HG02588 (cell line): ENCODE measurements at regions not wholly inside any gene's neighbourhood (a gene's known extent, or its start where the extent isn't known, plus 50 kb on each side); places are given as distances from the start of the nearest gene placed in this dataset.
"Not testable (repeated sequence)": the region's sequence is repeated elsewhere in the genome, so short reads cannot be mapped to it uniquely, and the experiment has no call there.

Experiments
- ATAC-seq: cut with Tn5 transposase; IDR thresholded peaks from one replicate; pipeline ENCODE4 v1.9.1; 2021; ENCODE audit warnings: mild to moderate bottlenecking, moderate library complexity; ENCODE audit not compliant: unreplicated experiment

DNA sequence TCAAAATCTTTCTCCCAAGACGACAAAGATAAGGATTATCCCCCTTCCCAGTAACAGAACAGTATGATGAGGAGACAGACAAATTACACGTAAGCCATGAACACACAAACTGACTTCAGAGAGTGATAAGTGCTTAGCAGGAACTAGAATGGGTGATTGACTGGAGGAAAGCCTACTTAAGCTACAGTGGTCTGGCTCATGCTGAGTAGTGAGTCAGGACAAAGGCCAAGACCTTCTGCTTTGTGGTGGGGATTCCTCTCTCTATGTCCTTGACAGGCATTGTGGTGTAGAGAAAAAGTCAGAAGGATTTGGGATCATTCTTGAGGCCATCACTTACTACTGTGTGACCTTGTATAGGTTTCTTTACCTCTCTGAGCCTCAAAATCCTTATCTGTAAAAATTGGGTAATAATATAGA is 381.9 kb upstream of the CCL2 start:
- ATAC-seq: no peak

DNA sequence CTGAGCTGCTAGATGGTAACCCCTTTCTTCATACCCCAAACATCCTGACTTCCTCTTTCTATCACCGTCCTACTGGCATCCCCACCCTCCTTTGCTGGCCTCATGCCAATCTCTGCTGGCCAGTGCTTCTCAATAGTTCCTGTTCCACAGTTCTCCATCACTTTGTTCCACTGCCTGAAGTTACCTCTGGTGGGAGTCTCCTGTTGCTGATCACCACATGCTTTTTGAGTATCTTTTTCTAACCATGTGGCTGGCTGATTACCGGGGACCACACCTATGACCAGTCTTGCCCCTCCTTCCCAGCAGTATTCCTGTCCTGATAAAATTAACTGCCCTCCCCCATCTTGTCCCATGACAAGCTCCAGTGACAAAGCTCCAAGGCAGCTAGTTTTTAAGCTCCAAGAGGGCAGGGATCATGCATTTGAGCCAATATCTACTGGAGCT is 380.4 kb upstream of the CCL2 start:
- no peak for ATAC-seq

DNA sequence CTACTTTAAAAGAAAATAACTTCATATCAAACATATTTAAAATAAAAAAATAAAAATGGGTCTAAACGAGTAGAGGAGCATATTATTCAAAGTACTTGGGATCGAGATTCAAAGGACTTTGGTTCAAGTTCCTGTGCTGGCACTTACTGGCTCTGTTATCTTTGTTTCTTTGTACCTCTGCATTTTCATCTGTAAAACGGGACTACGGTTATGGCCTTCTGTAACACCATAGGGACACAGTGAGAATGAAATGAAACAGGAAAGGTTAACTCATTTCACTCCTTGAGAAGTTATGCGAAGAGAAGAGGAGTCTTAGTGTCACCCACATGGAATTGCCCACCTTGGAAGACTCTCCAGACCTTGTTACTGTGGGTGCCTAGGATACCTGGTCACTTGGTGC is 379.1 kb upstream of the CCL2 start:
- no peak for ATAC-seq

DNA sequence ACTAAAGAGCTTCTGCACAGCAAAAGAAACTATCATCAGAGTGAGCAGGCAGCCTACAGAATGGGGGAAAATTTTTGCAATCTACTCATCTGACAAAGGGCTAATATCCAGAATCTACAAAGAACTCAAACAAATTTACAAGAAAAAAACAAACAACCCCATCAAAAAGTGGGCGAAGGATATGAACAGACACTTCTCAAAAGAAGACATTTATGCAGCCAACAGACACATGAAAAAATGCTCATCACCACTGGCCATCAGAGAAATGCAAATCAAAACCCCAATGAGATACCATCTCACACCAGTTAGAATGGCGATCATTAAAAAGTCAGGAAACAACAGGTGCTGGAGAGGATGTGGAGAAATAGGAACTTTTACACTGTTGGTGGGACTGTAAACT is 372.8 kb upstream of the CCL2 start:
- not testable (repeated sequence) for ATAC-seq

DNA sequence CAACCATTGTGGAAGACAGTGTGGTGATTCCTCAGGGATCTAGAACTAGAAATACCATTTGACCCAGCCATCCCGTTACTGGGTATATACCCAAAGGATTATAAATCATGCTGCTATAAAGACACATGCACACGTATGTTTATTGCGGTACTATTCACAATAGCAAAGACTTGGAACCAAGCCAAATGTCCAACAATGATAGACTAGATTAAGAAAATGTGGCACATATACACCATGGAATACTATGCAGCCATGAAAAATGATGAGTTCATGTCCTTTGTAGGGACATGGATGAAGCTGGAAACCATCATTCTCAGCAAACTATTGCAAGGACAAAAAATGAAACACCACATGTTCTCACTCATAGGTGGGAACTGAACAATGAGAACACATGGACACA is 372.4 kb upstream of the CCL2 start:
- ATAC-seq: not testable (repeated sequence)

DNA sequence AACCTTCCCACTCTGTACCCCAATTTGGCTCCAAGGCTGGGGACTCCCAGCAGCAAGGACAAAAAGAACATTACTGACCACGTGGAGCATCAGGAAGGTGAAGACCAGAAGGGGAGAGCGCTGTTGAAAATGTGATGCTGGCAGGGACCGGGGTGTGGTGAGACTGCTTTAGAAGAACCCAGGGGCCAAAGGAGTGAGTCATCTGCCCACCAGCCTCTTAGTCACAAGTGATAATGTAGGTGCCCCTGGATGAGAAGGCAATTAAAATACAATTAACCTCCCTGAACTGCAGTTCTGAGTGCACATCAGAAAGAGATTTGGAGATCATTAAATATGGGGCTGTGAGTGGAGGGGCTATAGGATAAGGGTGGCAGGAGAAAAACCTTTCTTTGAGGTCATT is 366.6 kb upstream of the CCL2 start:
- ATAC-seq: no peak

DNA sequence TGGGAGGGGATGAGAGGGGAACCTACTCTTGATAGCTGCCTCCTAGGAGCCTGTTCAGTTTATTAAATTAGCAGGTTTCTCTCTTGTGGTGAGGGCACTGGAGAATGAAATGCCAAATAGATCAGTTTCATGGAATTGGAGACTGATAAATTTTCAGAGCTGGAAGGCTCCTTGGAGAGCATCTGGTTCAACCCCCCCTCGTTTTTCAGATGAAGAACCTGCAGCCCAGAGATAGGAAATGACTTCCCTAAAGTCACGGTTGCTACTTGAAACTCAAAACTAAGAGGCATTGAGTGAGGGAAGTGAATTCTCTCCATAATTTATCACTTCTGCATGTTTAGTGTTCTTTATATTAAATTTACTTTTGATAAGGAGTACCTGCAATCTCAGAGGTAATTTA is 366.0 kb upstream of the CCL2 start:
- ATAC-seq: no peak

DNA sequence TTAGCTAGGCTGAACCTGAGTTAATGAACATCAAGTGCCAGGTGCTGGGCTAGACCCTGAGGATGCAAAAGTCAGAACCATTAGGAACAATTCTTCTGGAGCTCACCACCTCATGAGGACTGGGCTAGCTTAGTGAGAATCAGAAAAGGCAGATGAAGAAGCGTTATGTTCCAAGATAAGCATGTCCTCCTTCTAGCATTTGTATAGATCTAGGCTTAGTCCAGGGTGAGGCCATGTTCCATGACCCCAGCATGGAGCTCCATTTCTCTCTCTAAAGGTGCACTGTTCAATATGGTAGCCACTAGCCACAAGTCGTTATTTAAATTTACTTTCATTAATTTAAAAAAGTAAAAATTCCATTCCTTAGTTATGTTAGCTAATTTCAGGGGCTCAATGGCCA is 365.3 kb upstream of the CCL2 start:
- no peak for ATAC-seq

DNA sequence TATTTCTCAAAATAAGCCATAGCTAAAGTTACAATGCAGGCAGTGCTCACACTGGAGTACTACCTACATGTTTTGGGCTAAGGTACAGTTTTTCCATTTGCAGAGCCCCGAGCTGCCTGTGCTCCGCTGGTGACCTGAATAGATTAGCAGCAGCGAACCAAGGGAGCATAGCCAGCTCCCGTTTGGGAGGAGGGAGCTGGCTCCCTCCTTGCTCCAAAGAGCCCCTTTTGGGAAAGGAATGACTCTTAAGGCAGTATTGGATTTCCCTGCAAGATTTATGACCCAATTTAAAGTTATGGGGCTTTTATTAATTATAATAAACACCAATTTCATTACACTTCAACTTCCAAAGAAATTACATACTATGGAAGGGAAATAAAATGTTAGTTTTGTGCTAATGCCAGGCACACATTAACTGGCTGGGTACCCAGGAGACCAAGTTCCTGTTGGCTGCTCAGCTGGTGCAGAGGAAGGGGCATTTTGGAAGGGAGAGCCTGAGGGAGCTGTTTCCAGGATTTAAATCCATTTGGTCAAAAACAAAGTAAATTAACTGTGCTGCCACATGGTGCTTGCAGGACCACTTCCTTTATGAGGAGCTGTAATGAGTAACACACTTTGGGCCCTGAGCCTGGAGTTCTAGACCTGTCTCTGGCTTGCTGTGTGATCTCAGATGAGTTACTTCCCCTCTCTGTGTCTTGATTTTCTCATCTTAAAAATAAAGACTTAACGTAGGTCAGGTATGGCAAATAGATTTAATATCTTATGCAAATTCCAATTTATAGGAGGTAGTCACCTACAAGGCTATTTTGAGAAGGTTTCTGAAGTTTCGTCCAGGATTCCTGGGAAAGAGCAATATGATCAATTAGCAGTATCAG is 362.1 kb upstream of the CCL2 start:
- no peak for ATAC-seq

DNA sequence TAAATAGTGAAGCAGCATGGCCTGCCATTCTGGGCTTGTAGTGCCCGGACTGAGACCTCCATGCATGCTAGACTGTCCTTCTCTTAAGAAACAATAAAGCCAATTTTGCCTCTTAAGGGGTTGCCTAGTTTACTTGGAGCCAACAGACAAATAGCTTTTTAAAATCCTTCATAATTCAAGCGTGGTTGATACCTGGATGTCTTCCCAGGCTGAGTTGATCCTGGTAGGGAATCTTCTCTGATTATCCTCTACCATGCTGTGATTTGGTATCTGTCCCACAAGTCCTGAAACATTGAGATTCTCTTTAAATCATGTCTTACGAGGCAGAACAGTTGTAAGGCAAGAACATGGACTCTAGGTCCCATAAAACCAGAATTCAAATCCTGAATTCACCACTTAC is 359.6 kb upstream of the CCL2 start:
- ATAC-seq: no peak

DNA sequence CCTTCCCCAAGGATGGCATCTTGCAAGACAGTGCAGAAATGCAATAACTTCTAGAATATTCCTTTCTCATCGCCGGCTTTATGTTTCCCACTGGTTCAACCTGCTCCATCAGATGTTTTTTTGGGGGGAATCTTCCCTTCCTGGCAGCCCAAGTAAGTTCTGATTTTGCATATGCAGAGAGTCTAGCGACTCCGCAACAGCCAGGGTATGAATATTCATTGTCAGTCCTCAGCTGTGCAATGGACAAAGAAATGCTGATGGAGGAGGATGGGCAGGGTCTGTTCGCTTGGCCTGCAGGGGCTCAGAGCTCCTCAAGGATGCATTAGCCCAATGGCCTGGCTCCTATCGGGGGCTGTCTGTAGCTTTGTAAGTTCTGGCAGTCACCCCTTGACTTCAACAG is 358.8 kb upstream of the CCL2 start:
- ATAC-seq: no peak

DNA sequence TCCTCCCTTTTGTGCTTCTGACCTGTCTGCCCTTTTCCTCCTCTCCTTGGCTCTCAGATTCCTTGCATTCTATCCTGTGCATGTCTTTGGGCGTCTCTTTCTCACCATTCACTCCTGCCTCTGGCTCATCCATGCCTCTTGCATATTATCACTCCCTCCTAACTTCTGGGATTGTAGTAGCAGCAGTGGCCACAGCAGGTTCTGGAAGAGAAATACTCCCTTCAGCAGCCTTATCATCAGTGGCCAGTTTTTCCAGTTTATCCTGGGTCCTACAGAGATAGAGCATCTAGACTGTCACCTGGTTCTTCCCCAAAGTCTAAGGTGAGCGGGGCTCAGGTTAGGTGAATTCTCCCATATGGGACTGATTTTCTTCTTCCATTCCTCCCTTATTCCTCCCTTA is 354.0 kb upstream of the CCL2 start:
- no peak for ATAC-seq

DNA sequence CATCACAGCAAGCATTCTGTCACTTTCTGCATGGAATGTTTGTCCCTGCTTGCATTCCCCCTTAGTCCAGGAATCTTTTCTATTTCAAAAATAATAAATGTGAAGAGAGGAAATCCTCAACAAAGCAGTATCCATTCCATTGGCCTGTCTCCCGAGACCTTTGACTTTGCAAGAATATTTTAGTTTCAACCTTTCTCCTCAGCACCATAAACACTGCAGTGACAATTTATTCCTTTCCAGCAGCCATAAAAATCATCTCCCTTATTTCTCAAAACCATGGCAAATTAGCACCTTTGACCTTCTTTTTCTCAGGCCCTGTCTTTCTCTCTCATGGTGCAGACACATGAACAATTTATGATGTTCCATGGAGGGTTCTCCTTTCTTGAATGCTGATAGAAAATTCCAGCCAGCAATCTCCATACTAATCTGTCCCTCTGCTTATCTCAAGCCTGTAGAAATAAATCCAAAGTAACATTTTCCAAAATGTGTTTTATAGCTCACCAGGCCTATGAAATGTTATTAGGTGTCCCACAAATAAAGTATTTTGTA is 352.1 kb upstream of the CCL2 start:
- ATAC-seq: no peak

DNA sequence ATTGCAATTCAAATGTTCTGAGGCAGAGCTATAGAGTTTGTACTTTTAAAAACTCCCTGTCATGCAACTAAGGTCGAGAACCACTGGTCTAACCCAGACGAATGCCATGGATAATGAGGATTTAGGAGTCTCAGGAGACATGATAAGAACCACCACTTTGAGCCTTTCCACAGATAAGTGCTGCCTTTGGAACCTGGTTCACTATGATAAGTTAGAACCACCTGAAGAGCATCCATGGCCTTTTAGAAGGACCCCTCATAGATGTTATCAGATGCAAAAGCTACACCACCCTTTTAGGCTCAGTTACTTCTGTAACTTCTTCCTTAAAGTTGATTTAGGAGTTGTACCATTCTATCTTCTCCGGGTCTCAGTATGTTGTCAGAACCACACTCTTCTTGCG is 350.6 kb upstream of the CCL2 start:
- ATAC-seq: no peak

DNA sequence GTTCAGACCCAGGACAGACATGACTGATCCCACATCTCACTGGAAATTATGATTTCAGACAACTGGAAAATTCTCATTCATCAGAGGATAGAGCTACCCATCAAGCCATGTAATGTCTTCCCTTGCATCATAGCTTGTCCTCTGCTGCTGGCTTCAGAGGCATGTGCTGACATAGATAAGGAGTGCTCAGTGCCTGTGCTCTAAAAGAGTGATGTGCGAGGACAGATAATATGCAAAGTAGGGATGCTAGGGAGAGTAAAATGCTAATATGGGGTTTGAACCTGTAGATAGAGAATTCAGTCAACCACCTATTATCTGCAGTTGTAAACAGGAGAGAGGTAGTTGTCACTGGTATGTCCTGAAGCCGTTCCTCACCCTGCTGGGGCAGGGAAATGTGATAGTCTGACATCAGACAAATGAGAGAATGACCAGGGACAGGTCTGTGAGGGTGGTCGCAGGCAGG is 349.7 kb upstream of the CCL2 start:
- ATAC-seq: no peak

DNA sequence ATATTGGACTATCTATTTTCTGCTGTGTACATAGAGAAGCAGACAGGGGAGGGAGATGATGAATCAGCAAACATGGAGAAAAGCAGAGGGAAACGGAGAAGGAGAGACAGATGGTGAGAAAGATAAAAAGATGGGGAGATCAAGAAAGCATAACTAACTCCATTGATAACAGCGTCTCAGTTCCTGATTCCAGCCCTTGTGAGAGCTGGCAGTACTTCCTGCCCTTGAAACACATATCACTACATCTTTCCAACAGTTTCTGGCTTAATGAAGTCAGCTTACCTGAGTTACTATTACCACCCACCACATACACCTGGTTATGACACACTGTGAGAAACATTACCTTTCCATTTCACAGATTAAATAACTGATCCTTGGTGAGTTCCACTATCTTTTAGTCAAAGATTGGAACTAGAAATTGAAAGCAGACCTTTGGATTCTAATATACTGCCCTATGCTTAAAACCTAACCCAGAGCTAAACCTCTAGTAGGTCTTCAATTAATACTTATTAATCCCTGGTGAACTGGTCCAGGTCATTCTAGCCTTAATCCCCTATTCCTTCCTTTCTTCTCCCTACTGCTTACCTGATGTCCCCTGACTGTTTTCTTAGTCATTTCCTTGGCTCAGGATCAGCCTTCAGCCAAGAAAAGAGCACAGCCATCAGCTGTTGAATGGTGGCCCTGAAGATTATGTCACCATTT is 346.6 kb upstream of the CCL2 start:
- no peak for ATAC-seq

DNA sequence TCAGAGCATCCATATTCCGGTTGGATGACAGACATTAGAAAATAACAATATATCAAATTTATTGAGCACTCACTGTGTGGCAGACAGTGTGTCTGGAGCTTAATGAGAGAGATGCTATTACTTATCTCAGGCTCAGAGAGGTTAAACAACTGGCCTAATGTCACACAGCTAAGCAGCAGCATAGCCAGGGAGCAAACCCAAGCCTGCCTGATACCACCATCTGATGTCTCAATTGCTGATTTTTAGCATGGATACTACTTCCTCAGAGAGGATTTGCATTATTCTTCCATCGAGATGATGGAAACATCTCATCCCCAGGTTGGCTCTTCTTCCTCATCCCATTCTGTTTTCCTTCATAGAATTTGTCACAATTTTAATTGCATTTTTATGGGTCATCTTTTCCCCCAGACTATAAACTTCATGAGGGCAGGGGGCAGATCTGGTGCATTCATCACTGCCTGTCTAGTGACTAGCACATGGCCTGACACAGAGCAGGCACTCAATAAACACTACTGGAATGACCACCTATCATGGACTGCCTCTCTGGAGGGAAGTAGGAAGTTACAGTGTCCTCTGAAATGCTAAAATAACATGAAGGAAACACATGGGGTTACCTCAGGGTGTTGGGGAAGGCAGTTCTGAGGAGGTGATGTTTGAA is 344.8 kb upstream of the CCL2 start:
- ATAC-seq: no peak

DNA sequence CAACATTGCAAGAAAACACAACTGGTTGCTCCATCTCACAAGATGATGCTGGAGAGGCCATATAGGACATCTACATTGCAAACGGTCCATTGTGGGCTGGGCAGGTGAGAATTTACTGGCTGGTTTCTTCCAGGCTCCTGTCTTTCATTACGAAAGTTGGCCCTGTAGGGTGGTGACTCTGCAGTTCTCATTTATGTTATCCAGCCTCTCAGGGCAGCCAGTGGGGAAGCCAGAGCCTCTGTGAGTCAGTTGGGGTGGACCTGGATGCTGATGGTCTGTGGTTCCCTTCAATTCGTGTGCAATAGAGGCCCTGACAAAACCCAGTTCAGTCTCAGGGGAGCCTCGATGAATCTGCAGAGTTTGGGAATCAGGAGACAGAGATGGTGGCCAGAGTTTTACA is 341.0 kb upstream of the CCL2 start:
- ATAC-seq: no peak

DNA sequence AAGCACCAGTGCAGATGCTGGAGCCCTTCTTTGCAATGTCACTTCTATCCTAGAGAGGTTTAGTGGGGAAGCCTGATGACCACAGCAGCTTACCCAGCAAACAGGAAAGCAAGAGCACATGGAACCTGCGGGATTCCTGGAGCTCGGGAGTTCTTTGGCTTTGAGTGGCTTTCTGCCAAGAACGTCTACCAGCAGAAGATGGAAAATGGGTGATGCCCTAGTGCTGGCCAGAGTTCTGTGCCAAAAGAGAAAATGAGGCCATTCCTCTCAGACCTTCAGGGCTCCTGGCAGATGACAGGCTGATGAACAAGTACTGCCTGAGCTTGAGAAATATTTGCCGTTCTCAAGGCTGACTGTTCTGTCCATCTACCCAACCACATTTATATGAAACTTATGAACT is 332.1 kb upstream of the CCL2 start:
- ATAC-seq: no peak

DNA sequence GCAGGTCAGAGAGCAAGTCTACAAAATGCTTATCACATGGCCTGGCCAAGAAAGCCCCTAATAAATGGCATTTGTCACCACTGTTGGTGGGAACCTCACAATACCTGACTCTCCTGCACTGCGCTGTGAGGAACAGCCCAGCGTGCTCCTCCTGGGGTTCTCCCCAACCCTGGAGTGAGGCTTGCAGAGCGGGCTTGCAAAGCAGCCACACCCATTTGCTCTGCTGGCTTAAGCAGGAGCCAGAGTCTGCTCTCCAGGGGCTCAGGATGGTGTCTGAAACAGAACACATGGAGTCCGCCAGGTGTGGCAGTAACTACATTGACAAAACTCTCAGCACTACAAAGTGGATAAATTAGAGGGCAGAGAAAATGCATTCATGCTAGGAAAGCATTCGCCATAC is 331.0 kb upstream of the CCL2 start:
- no peak for ATAC-seq

DNA sequence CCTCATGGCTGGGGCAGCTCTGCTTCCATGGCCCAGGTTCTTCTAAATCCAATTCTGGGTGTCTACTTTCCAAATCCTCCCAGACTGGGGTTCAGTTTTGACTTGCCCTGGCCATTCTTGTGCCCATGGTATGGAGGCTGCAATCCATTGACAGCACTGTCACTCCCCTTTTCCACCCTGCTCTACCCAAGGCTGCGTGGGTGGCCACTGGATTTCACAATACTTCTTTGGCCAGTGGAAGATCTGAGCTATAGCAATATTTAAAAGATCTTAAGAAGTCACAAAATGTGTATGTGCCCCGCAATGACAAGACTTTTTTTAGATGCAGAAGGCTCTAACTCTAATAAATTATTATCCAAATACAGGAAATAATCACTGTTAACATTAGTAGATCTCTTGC is 329.4 kb upstream of the CCL2 start:
- ATAC-seq: no peak

DNA sequence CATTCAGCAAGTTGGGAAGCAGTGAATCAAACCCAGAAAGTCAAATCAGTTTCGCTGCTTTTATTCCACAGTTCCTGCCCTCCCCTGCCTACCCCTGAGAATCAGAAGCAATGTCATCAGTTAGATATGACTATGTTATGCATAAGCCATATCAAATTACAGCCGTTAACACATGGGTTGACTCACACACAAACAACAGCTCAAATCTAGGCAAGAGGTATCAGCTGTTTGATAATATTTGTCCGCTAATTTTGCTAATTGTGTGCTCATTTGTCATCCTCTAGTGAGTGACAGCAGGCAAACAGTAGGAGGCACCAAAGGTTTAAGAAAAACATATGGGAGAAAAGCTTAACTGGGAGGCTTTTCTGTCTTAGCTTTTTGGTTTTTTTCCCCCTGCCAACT is 327.4 kb upstream of the CCL2 start:
- ATAC-seq: no peak
